ENCODE measurements at regions not wholly inside any gene's neighbourhood (a gene's known extent, or its start where the extent isn't known, plus 50 kb on each side); places are given as distances from the start of the nearest gene placed in this dataset.
"Not testable (repeated sequence)": the region's sequence is repeated elsewhere in the genome, so short reads cannot be mapped to it uniquely, and the experiment has no call there.

DNA sequence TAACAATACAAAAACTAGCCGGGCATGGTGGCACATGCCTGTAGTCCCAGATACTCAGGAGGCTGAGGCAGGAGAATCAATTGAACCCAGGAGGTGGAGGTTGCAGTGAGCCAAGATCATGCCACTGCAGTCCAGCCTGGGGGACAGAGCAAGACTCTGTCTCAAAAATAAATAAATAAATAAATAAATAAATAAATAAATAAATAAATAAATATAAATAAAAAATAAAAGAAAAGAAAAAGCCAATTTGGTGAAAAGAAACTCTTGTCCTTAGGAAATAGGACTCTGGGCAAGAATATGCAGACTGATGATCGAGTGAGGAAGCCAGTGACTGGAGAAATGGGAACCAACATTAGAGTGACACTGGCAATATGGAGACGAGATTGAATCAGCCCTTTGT lies 171.9 kb upstream of the DCC start:
- not testable (repeated sequence) for TF ChIP-seq POLR2A (IDR thresholded peaks at IDR 0.05)
- TF ChIP-seq, protein P1, sequence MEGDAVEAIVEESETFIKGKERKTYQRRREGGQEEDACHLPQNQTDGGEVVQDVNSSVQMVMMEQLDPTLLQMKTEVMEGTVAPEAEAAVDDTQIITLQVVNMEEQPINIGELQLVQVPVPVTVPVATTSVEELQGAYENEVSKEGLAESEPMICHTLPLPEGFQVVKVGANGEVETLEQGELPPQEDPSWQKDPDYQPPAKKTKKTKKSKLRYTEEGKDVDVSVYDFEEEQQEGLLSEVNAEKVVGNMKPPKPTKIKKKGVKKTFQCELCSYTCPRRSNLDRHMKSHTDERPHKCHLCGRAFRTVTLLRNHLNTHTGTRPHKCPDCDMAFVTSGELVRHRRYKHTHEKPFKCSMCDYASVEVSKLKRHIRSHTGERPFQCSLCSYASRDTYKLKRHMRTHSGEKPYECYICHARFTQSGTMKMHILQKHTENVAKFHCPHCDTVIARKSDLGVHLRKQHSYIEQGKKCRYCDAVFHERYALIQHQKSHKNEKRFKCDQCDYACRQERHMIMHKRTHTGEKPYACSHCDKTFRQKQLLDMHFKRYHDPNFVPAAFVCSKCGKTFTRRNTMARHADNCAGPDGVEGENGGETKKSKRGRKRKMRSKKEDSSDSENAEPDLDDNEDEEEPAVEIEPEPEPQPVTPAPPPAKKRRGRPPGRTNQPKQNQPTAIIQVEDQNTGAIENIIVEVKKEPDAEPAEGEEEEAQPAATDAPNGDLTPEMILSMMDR (IDR thresholded peaks at IDR 0.05), result not testable (repeated sequence)

Measured in uterus (tissue), 2 donors.